Cardiac muscle cell (in vitro differentiated cells and primary cell): ENCODE measurements at regions not wholly inside any gene's neighbourhood (a gene's known extent, or its start where the extent isn't known, plus 50 kb on each side); places are given as distances from the start of the nearest gene placed in this dataset.

Source experiments
- DNase-seq, 2 donors: peaks; one replicate each; pipeline versions ENCODE4 v3.0.0 to v3.0.0-alpha.2; 2010 to 2017; ENCODE audit warnings: low read depth in 1 of 2, low spot score in 1 of 2
- H3K27ac ChIP-seq: fragments of 200-600 bp; sonication (generic); 2 replicates; pipeline ENCODE4 v1.5.1; 2016
- H3K27me3 ChIP-seq: fragments of 200-600 bp; sonication (generic); 2 replicates; pipeline ENCODE4 v1.6.0; 2016; ENCODE audit warnings: control low read depth
- H3K36me3 ChIP-seq: fragments of 200-600 bp; sonication (generic); 2 replicates; pipeline ENCODE4 v1.5.1; 2016; ENCODE audit warnings: control low read depth
- H3K4me1 ChIP-seq: fragments of 200-600 bp; sonication (generic); 2 replicates; pipeline ENCODE4 v1.8.1; 2017; ENCODE audit warnings: low read depth, mild to moderate bottlenecking, mixed run types
- H3K4me3 ChIP-seq: fragments of 200-600 bp; sonication (generic); 2 replicates; pipeline ENCODE4 v1.5.1; 2016; ENCODE audit warnings: mild to moderate bottlenecking
- H3K9me3 ChIP-seq: fragments of 200-600 bp; sonication (generic); 2 replicates; pipeline ENCODE4 v1.5.1; 2017; ENCODE audit warnings: low read depth, mild to moderate bottlenecking, control low read depth
- CTCF ChIP-seq: IDR thresholded peaks from 2 replicates; pipeline ENCODE4 v1.5.1; 2012; ENCODE audit warnings: low read depth, mild to moderate bottlenecking, low read length

DNA sequence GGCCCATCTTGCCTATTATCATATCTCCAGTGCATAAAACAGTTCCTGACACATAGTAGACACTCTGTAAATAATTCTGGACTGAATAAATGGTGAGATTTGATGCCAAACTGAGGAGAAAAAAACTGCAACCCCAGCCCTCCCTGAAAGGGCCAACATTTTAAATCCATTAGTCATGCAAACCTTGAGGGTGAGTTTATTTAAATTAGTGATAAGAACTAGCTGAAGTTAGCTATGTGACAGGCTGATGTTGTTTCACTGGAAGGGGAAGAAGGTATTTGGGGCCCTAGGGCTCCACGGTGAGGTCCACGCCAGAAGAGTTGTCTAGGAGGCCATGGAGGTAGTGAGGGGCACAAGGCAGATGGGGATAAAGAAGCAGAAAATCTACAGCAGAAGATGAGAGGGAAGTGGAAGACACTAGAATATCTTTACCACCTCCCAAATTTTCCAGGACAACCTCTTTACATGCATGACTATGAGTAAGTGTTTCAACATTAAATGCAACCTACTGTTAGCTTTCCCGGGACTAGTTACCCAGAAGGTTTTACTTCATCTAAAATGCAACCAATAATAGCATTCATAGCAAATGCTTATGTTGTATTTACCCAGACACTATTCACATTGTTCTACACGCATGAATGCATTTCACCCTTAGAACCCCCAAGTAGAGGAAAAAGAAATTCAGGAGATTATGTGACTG lies 183.2 kb upstream of the LYZL1 start:
- Histone ChIP-seq H3K4me3 (no peak overlapping the region), H3K4me1 (peaks cover 64% of the 10 kb centered on the region), H3K36me3 (no peaks in the 10 kb centered on the region), H3K27me3 (no peaks in the 10 kb centered on the region), H3K27ac (peak overlapping the region; percentile 64), H3K9me3 (no peaks in the 10 kb centered on the region)
- DNase-seq = peak in 1 of 2 donors; percentile 87
- TF ChIP-seq CTCF = no peak

DNA sequence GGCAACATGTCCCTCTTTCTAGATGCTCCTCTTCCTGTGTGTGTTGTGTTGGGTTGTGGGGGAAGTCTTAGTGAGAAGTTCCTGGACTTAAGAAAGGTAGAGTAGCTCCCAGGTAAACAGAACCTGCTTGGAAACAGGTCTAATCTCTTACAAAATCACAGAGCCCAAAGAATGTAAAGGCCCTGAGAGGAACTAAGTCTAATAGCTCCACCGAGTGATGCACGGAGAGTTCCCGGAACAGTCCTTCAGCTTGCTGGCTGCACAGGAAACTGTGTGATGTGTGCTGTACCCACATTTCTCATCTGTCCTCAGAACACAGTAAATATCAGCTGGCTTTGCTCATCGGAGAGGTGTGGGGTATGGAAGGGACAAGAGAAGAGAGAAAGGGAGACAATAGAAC lies 182.6 kb upstream of the LYZL1 start:
- no peaks in the 10 kb centered on the region for H3K27me3 ChIP-seq
- DNase-seq = no peak
- H3K9me3 ChIP-seq = no peaks in the 10 kb centered on the region
- H3K4me1 ChIP-seq = peaks cover 66% of the 10 kb centered on the region
- H3K4me3 ChIP-seq = no peak overlapping the region
- H3K36me3 ChIP-seq = no peaks in the 10 kb centered on the region
- peak overlapping the region; percentile 64 for H3K27ac ChIP-seq
- TF ChIP-seq CTCF = no peak

DNA sequence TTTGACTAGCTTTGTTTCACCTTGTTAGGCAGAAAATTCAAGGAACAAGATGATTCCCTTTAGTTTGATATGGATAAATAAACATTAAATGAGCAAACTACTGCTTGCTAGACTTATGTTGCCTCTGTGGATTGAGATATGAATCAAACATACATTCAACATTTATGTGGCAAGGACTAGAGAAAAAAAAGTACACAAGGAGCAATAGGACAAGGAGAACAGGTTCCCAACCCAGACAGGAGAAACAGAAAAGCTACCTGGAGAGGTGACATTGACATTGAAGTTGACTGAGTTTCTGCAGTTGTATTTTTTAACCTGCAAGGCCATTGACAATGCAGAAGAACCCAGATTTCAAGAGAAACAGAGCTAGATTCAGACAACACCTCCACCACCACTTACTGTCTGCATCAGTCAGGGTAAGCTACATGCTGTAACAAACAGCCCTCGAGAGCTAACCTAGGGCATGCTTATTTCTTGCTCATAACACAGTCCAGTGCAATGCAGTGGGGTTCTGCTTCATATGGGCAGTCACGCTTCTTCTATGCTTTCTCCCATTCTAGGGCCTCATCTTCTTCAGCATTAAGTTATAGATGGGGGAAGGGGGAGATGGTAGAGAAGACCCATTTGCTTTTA lies 180.9 kb upstream of the LYZL1 start:
- Histone ChIP-seq H3K27me3 (no peaks in the 10 kb centered on the region), H3K4me1 (peaks cover 76% of the 10 kb centered on the region), H3K9me3 (no peaks in the 10 kb centered on the region), H3K36me3 (no peaks in the 10 kb centered on the region), H3K27ac (peak overlapping the region; percentile 83), H3K4me3 (no peak overlapping the region)
- no peak for DNase-seq
- no peak for TF ChIP-seq CTCF

DNA sequence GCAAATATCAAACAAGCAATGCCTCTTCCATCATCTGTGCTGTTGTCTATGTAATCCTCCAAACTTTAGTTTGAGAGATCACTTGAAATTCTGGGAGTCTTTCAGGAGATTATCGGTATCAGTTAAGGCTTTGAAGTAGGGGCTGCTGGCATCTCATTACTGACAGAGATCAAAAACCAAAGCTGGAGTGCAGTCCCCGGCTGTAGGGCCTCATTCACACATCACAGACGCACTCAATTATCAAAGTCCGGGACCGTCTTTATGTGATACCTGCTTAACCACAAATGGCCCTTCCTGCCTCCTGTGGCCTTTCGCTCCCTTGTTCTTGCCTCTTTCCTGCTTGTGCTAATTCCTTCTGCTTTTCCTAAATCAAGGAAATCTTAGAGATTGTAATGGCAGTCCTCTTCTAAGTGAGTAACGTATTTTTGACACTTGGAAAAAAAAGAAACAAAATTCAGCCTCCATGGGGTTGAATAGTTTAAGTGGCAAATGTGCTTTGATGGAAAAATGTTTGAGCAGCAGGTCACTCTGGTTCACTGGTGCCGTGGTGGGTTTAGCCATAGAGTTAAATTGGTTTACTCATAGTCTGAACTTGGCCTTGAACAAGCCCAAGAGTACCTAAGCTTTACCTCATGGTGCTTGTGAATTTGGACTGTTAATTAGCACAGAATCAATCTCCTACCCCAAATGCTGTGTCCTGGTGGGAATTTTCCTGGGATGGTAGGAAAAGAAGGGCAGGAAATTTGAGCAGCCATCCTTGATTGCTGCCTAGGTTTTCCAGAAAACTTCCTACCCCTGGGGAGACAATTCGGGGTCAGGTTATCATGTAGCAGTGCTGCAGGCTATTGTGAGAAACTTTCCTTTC lies 178.9 kb upstream of the LYZL1 start:
- peak overlapping the region; percentile 83 for H3K27ac ChIP-seq
- H3K4me1 ChIP-seq = peaks cover 89% of the 10 kb centered on the region
- H3K36me3 ChIP-seq = no peaks in the 10 kb centered on the region
- no peak for DNase-seq
- no peaks in the 10 kb centered on the region for H3K9me3 ChIP-seq
- H3K4me3 ChIP-seq = no peak overlapping the region
- no peak for TF ChIP-seq CTCF
- no peaks in the 10 kb centered on the region for H3K27me3 ChIP-seq

DNA sequence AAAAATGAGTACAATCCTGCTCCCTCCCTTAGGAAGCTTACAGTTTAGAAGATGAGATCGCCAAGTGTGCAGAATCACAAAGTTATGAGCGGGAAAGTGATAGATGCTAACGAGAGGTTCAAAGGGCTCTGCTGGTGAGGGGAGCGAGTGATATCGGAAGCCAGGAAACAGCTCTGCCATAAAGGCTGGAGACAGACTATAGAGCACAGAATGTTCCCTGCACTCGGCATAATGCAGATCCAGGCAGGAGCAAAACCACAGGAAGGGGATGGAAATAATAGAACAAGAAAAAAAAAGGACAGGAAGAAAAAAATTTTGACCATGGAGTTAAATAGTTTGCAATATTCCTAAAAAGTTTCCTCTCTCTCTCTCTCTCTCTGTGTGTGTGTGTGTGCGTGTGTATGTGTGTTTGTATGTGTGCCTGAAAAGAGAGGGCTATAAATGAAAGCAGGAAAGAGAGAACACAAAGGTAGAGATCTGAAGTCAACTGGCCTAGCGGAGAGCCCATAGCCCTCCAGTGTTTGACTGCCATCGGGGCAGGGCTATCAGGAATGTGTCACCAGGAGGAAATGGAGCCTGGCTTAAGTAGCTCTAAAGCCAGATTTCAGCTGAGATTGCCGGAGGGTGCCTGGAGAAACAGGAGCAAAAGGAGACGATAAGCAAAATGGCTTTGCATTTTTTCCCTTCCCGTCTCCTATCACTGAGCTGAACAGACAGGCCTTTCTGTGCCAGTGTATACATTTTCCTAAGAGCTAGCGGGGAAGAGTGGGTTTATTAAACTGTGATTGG lies 175.8 kb upstream of the LYZL1 start:
- H3K36me3 ChIP-seq = no peaks in the 10 kb centered on the region
- no peak for TF ChIP-seq CTCF
- no peaks in the 10 kb centered on the region for H3K9me3 ChIP-seq
- no peak overlapping the region for H3K4me3 ChIP-seq
- peak; percentile 31 to 76 for DNase-seq
- H3K27me3 ChIP-seq = no peaks in the 10 kb centered on the region
- peaks cover 75% of the 10 kb centered on the region for H3K4me1 ChIP-seq
- peak overlapping the region; percentile 83 for H3K27ac ChIP-seq
